ENCODE measurements at regions not wholly inside any gene's neighbourhood (a gene's known extent, or its start where the extent isn't known, plus 50 kb on each side); places are given as distances from the start of the nearest gene placed in this dataset.

GRCh38 chr2:128645631-128646030, 327.0 kb upstream of the HS6ST1 start:
- no peaks in the 10 kb centered on the region for H3K79me2 ChIP-seq (ENCODE audit: control insufficient read depth, insufficient read depth, low read length)
- ChIA-PET POLR2A (no interaction called here), CTCF (no interaction called here)
- no peaks in the 10 kb centered on the region for H3K9me3 ChIP-seq (replicated peaks; ENCODE audit: control insufficient read depth, insufficient read depth, low read length)
- TF ChIP-seq POLR2AphosphoS5 (IDR thresholded peaks at IDR 0.05; ENCODE audit: insufficient read depth, low read depth, low read length), result no peak
- TF ChIP-seq GATA2 (IDR thresholded peaks at IDR 0.05; ENCODE audit: insufficient read depth, insufficient read length, low read depth, low read length), result no peak
- TF ChIP-seq JUN (IDR thresholded peaks at IDR 0.05; ENCODE audit: borderline replicate concordance, insufficient read depth, insufficient read length, low read depth), result no peak
- TF ChIP-seq EZH2 (IDR thresholded peaks at IDR 0.05; ENCODE audit: borderline replicate concordance, low read depth, low read length, severe bottlenecking), result no peak
- no peak for TF ChIP-seq MYC (IDR thresholded peaks at IDR 0.05; ENCODE audit: low read depth, low read length)
- TF ChIP-seq MAX (IDR thresholded peaks at IDR 0.05; ENCODE audit: insufficient read depth, insufficient read length), result no peak
- TF ChIP-seq FOS (IDR thresholded peaks at IDR 0.05; ENCODE audit: borderline replicate concordance, insufficient read depth, low read length), result no peak
- TF ChIP-seq POLR2A (IDR thresholded peaks at IDR 0.05; ENCODE audit: low read depth, low read length), result no peak
- no peak for TF ChIP-seq CTCF (IDR thresholded peaks at IDR 0.05; ENCODE audit: extremely low read depth in 1 of 2, insufficient read depth in 1 of 2, low read depth in 1 of 2, low read length in 2 of 2)
- no peak for DNase-seq (ENCODE audit: low read depth, low spot score)
- dilution Hi-C loops (cut with MboI; ENCODE audit: extremely low pct_ligation_motif_present, low sequenced_read_pairs) (no loop called here), intact Hi-C loops (cut with micrococcal nuclease) (no loop called here)
- H3K4me1 ChIP-seq (ENCODE audit: control insufficient read depth, extremely low read depth, insufficient read depth, low read length), result no peaks in the 10 kb centered on the region
- BruUV-seq (replicated peaks), result no TSS peak
- H3K36me3 ChIP-seq (ENCODE audit: control insufficient read depth in 2 of 2, extremely low read depth in 1 of 2, insufficient read depth in 2 of 2, low read length in 2 of 2), result no peaks in the 10 kb centered on the region
- no peaks in the 10 kb centered on the region for H3K27me3 ChIP-seq (ENCODE audit: control insufficient read depth in 2 of 2, insufficient read depth in 2 of 2, low read length in 2 of 2)
- no peak overlapping the region for H2AFZ ChIP-seq (ENCODE audit: low read depth, low read length)
- H3K9me1 ChIP-seq (replicated peaks; ENCODE audit: control insufficient read depth, extremely low read depth, insufficient read depth, low read length), result no peaks in the 10 kb centered on the region
- H3K4me3 ChIP-seq (replicated peaks in 1 of 3; ENCODE audit: insufficient read depth in 1 of 3, low read depth in 1 of 3, low read length in 3 of 3), result no peak overlapping the region
- H3K27ac ChIP-seq (ENCODE audit: insufficient read depth, low read depth, low read length), result no peak overlapping the region
- FAIRE-seq, result no peak
- no peaks in the 10 kb centered on the region for H4K20me1 ChIP-seq (replicated peaks; ENCODE audit: control insufficient read depth, extremely low read depth, insufficient read depth, low read length)
- no peak overlapping the region for H3K9ac ChIP-seq (replicated peaks; ENCODE audit: extremely low read depth, insufficient read depth, low read length)
- H3K4me2 ChIP-seq (ENCODE audit: insufficient read depth, low read length), result no peak overlapping the region
